T-cell (primary cell): ENCODE measurements at regions not wholly inside any gene's neighbourhood (a gene's known extent, or its start where the extent isn't known, plus 50 kb on each side); places are given as distances from the start of the nearest gene placed in this dataset.

Source experiments
- ATAC-seq, 4 experiments: fragments of 200-7000 bp in 3 of 4; fragments of 150-1000 bp in 1 of 4; cut with Tn5 transposase; replicated peaks in 1 of 4; 1 replicate in 3 of 4; 2 replicates in 1 of 4; pipeline ENCODE4 v1.10.0; 2021; ENCODE audit warnings: moderate library complexity in 3 of 4, mild to moderate bottlenecking in 2 of 4, moderate number of reproducible peaks in 1 of 4
- CTCF ChIA-PET, 2 donors: fragments of 300-600 bp; sonication (Branson Sonifier 250); formaldehyde crosslinking; loops; one replicate each; lab custom pipeline; 2022; ENCODE audit warnings: antibody characterized with exemption in 2 of 2; lab: Charles Lee
- POLR2A ChIA-PET, 2 donors: fragments of 300-600 bp; sonication (Branson Sonifier 250); formaldehyde crosslinking; loops; one replicate each; lab custom pipeline; 2022; ENCODE audit warnings: antibody characterized with exemption in 2 of 2; lab: Charles Lee
- DNase-seq, 35 experiments: peaks; one replicate each; pipeline versions ENCODE4 v3.0.0 to v3.0.0-alpha.2; 2013 to 2023
- H3K27ac ChIP-seq: one replicate; pipeline ENCODE4 v1.5.1; 2013; ENCODE audit warnings: low read length
- H3K27me3 ChIP-seq, 2 experiments: replicated peaks in 1 of 2; 1 replicate in 1 of 2; 2 replicates in 1 of 2; pipeline versions ENCODE4 v1.6.1 to v1.7.0; 2013; ENCODE audit warnings: low read length in 1 of 2, mixed read lengths in 1 of 2; ENCODE audit not compliant: control insufficient read depth in 2 of 2, insufficient read depth in 2 of 2; ENCODE audit errors: extremely low read depth in 1 of 2
- H3K36me3 ChIP-seq, 2 donors: 1 replicate in 1 of 2; 2 replicates in 1 of 2; pipeline versions ENCODE4 v1.6.1 to v1.7.0; 2013; ENCODE audit warnings: low read length in 1 of 2; ENCODE audit not compliant: control insufficient read depth in 2 of 2, insufficient read depth in 1 of 2; ENCODE audit errors: extremely low read depth in 1 of 2
- H3K4me1 ChIP-seq, 2 experiments: 1 replicate in 1 of 2; 2 replicates in 1 of 2; pipeline versions ENCODE4 v1.6.1 to v1.7.0; 2013; ENCODE audit warnings: low read length in 2 of 2, mixed read lengths in 1 of 2; ENCODE audit not compliant: insufficient read depth in 2 of 2, control insufficient read depth in 1 of 2; ENCODE audit errors: extremely low read depth in 1 of 2
- H3K4me3 ChIP-seq, 2 donors: 1 replicate in 1 of 2; 2 replicates in 1 of 2; pipeline versions ENCODE4 v1.5.1 to v1.7.0; 2013; ENCODE audit warnings: mild to moderate bottlenecking in 2 of 2, low read length in 1 of 2, moderate library complexity in 1 of 2; ENCODE audit not compliant: control insufficient read depth in 1 of 2; ENCODE audit errors: extremely low read depth in 1 of 2
- H3K9me3 ChIP-seq: 2 replicates; pipeline ENCODE4 v1.7.0; 2013
- H3K27ac Mint-ChIP-seq, 2 donors: one replicate each; pipeline ENCODE4 v1.8.0; 2020 to 2021; ENCODE audit warnings: mild to moderate bottlenecking in 2 of 2, mixed read lengths in 2 of 2
- H3K27me3 Mint-ChIP-seq, 2 donors: one replicate each; pipeline ENCODE4 v1.8.0; 2021 to 2022; ENCODE audit warnings: mixed read lengths in 2 of 2
- H3K36me3 Mint-ChIP-seq: one replicate; pipeline ENCODE4 v1.8.0; 2021; ENCODE audit warnings: mixed read lengths
- H3K4me1 Mint-ChIP-seq, 3 donors: one replicate each; pipeline ENCODE4 v1.8.0; 2020 to 2022; ENCODE audit warnings: mixed read lengths in 3 of 3, mild to moderate bottlenecking in 1 of 3
- H3K4me3 Mint-ChIP-seq, 3 donors: one replicate each; pipeline ENCODE4 v1.8.0; 2020 to 2022; ENCODE audit warnings: mild to moderate bottlenecking in 3 of 3, mixed read lengths in 3 of 3, moderate library complexity in 3 of 3
- H3K9me3 Mint-ChIP-seq, 3 donors: one replicate each; pipeline ENCODE4 v1.8.0; 2020 to 2022; ENCODE audit warnings: mixed read lengths in 3 of 3
- WGBS: methylation state at CpG from one replicate; pipeline ENCODE4 v1.1.5; 2013; ENCODE audit warnings: missing lambda C conversion rate; ENCODE audit not compliant: insufficient coverage; 5-methylcytosine and 5-hydroxymethylcytosine counted together

DNA sequence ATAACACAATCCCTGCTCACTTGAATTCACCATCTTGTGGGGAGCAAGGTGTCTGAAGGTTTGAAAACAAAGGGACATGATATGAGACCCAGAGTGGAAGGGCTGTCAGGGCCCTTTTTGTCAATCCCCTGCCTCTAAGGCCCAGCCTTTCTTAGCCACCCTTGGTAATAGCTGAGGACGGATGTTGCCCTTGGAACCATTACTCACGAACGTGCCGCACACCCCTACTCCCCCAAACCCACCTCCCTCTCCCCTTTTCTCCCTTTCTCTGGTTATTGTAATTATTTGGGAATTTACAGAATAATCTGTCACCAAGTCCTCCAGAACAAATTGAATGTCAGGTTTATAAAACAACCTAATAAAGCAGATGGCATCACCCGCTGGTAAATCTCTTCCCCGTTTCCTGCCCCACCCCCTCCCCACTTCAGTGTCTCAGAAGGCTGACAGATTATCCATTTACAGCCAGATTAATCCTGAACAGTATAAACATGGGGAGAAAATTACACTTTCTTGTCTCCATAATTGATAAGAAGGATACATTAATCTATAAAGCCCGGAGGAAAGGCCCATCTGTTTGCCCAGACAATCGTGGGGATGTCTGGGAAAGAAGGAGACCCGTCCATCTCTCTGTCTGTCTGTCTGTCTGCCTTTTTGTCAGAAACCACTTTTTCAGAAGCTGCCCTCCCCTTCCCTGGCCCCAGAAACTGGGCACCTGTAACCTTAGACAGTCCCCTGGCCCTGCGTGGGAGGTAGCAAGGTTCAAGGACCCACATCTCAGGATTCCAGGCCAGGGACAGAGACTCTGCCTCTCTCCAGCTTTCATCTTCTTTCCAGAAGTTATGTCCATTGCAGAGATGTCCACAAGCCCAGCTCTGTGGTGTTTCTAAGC, 60.6 kb upstream of the CD34 start:
- DNase-seq, result no peak
- Mint-ChIP-seq H3K4me3 (no peak overlapping the region), H3K27ac (no peak overlapping the region), H3K9me3 (no peaks in the 10 kb centered on the region), H3K36me3 (no peaks in the 10 kb centered on the region), H3K4me1 (no peaks in the 10 kb centered on the region), H3K27me3 (peaks cover 12 to 27% of the 10 kb centered on the region in 2 donors)
- Histone ChIP-seq H3K9me3 (no peaks in the 10 kb centered on the region), H3K4me1 (no peaks in the 10 kb centered on the region), H3K4me3 (no peak overlapping the region), H3K27me3 (peaks cover 0 to 18% of the 10 kb centered on the region in 2 experiments), H3K27ac (no peak overlapping the region), H3K36me3 (no peaks in the 10 kb centered on the region)
- ChIA-PET CTCF (interaction anchor here in 1 of 2 donors (0.7 kb wide), 1 partner anchor 17 kb away, joined by 3 read pairs; no protein-coding TSS in a partner anchor), POLR2A (no interaction called here)
- ATAC-seq, result no peak
- no CpG with 5 or more reads among the region's 10 CpGs for WGBS

GRCh38 chr1:207970329-207971233, 59.7 kb upstream of the CD34 start:
- Histone ChIP-seq H3K4me3 (no peak overlapping the region), H3K9me3 (no peaks in the 10 kb centered on the region), H3K36me3 (no peaks in the 10 kb centered on the region), H3K27me3 (peaks cover 0 to 18% of the 10 kb centered on the region in 2 experiments), H3K4me1 (no peaks in the 10 kb centered on the region), H3K27ac (no peak overlapping the region)
- no peaks in the 10 kb centered on the region for H3K36me3 Mint-ChIP-seq
- WGBS, result 85% methylated on average over 6 of the region's 16 CpGs
- H3K4me3 Mint-ChIP-seq, result no peak overlapping the region
- no peak for DNase-seq
- no peak for ATAC-seq
- peaks cover 12 to 27% of the 10 kb centered on the region in 2 donors for H3K27me3 Mint-ChIP-seq
- H3K27ac Mint-ChIP-seq, result no peak overlapping the region
- H3K9me3 Mint-ChIP-seq, result no peaks in the 10 kb centered on the region
- H3K4me1 Mint-ChIP-seq, result no peaks in the 10 kb centered on the region
- POLR2A ChIA-PET, result no interaction called here
- CTCF ChIA-PET, result interaction anchor here in 1 of 2 donors (2.5 kb wide), 1 partner anchor 86 kb away, joined by 6 read pairs; no protein-coding TSS in a partner anchor

- WGBS, result no CpG with 5 or more reads among the region's 2 CpGs
- H3K27ac Mint-ChIP-seq, result no peak overlapping the region
- Histone ChIP-seq H3K4me1 (no peaks in the 10 kb centered on the region), H3K27me3 (peaks cover 0 to 20% of the 10 kb centered on the region in 2 experiments), H3K4me3 (no peak overlapping the region), H3K9me3 (no peaks in the 10 kb centered on the region), H3K27ac (no peak overlapping the region), H3K36me3 (no peaks in the 10 kb centered on the region)
- peaks cover 18 to 24% of the 10 kb centered on the region in 2 donors for H3K27me3 Mint-ChIP-seq
- H3K36me3 Mint-ChIP-seq, result no peaks in the 10 kb centered on the region
- no peaks in the 10 kb centered on the region for H3K4me1 Mint-ChIP-seq
- H3K9me3 Mint-ChIP-seq, result no peaks in the 10 kb centered on the region
- no peak for DNase-seq
- no peak overlapping the region for H3K4me3 Mint-ChIP-seq
- POLR2A ChIA-PET, result interaction anchor here in 1 of 2 donors (0.7 kb wide), 1 partner anchor 100 kb away, joined by 3 read pairs; no protein-coding TSS in a partner anchor
- CTCF ChIA-PET, result interaction anchor here (0.5 to 2.5 kb wide), 6 partner anchors 73 to 173 kb away, joined by 3 to 7 read pairs (median 4); no protein-coding TSS in a partner anchor
- no peak for ATAC-seq
These were observed 58.6 kb upstream of the CD34 start for GRCh38 chr1:207969528-207969927.

DNA sequence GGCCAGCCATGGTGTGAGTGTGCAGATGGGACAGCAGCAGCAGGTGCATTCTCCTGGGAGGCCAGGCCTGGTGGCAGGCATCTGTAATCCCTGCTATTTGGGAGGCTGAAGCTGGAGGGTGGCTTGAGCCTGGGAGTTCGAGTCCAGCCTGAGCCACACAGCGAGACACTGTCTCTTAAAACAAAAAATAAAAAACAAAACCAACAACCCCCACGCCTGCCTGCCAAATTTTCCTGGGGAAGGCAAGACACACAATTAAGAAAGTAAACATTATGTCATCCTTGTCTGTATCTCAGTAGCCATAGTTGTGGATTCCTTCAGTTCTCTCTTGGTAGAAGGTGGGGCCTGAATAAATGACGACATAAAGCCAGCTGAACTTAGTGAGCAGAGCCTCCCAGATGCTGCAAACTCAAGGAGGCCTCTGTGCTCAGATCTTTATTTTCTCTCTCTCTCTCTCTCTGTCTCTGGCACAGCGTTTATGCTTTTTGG, 57.6 kb upstream of the CD34 start:
- ChIA-PET CTCF (interaction anchor here (0.7 to 2.5 kb wide), 5 partner anchors 72 to 171 kb away, joined by 3 to 6 read pairs (median 3); no protein-coding TSS in a partner anchor), POLR2A (interaction anchor here in 1 of 2 donors (0.7 kb wide), 1 partner anchor 282 kb away, joined by 3 read pairs; no protein-coding TSS in a partner anchor)
- no peaks in the 10 kb centered on the region for H3K36me3 Mint-ChIP-seq

GRCh38 chr1:207967703-207968102, 56.8 kb upstream of the CD34 start:
- H3K27me3 Mint-ChIP-seq, result peaks cover 13 to 16% of the 10 kb centered on the region in 2 donors
- DNase-seq (no peak), ATAC-seq (no peak)
- WGBS, result 73% methylated on average over 2 of the region's 2 CpGs
- POLR2A ChIA-PET, result no interaction called here
- no peaks in the 10 kb centered on the region for H3K36me3 Mint-ChIP-seq
- H3K27me3 ChIP-seq, result peaks cover 0 to 21% of the 10 kb centered on the region in 2 experiments
- H3K4me1 Mint-ChIP-seq, result peaks cover 6 to 8% (median 6%) of the 10 kb centered on the region in 3 donors
- no peak overlapping the region for H3K27ac ChIP-seq
- H3K9me3 Mint-ChIP-seq, result no peaks in the 10 kb centered on the region
- H3K36me3 ChIP-seq, result no peaks in the 10 kb centered on the region
- no peak overlapping the region for H3K4me3 ChIP-seq
- H3K27ac Mint-ChIP-seq, result no peak overlapping the region
- H3K9me3 ChIP-seq, result no peaks in the 10 kb centered on the region
- H3K4me3 Mint-ChIP-seq, result no peak overlapping the region
- H3K4me1 ChIP-seq, result peaks cover 0 to 13% of the 10 kb centered on the region in 2 experiments
- CTCF ChIA-PET, result no interaction called here

More for the DNA sequence above, 57.6 kb upstream of the CD34 start:
- H3K9me3 Mint-ChIP-seq, result no peaks in the 10 kb centered on the region
- peaks cover 0 to 6% of the 10 kb centered on the region in 2 experiments for H3K4me1 ChIP-seq
- 100% methylated on average over 1 of the region's 5 CpGs for WGBS
- peaks cover 0 to 3% (median 0%) of the 10 kb centered on the region in 3 donors for H3K4me1 Mint-ChIP-seq
- DNase-seq, result no peak
- no peaks in the 10 kb centered on the region for H3K36me3 ChIP-seq
- H3K27ac ChIP-seq, result no peak overlapping the region
- peaks cover 18 to 23% of the 10 kb centered on the region in 2 donors for H3K27me3 Mint-ChIP-seq
- H3K27ac Mint-ChIP-seq, result no peak overlapping the region
- no peak overlapping the region for H3K4me3 Mint-ChIP-seq
- ATAC-seq, result no peak
- no peak overlapping the region for H3K4me3 ChIP-seq
- H3K9me3 ChIP-seq, result no peaks in the 10 kb centered on the region
- peaks cover 0 to 25% of the 10 kb centered on the region in 2 experiments for H3K27me3 ChIP-seq

DNA sequence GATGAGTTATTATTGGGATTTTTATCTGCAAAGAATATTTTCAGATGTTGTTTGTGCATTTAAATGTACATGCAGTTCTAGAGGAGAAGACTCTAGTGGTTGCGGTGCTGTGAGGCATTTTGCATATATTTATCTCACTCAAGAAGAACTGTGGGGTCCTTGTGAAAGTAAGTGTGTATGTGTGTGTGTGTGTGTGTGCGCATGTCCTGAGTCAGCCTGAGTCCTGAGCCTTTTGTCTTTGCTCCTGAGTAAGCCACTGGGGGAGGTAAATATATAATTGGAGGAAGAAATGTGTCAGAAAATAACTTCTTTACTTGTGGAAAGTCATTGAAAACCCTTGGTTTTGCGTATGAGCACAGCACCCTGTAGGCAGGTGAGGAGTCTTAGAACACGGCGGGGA, 55.6 kb upstream of the CD34 start:
- Mint-ChIP-seq H3K4me1 (peaks cover 10 to 12% (median 12%) of the 10 kb centered on the region in 3 donors), H3K27ac (no peak overlapping the region), H3K4me3 (no peak overlapping the region), H3K36me3 (no peaks in the 10 kb centered on the region), H3K9me3 (no peaks in the 10 kb centered on the region), H3K27me3 (peaks cover 9% of the 10 kb centered on the region in 2 donors)
- H3K4me1 ChIP-seq, result peaks cover 0 to 15% of the 10 kb centered on the region in 2 experiments
- ChIA-PET POLR2A (no interaction called here), CTCF (no interaction called here)
- 83% methylated on average over 2 of the region's 5 CpGs for WGBS
- H3K9me3 ChIP-seq, result no peaks in the 10 kb centered on the region
- peaks cover 0 to 14% of the 10 kb centered on the region in 2 experiments for H3K27me3 ChIP-seq
- no peak overlapping the region for H3K4me3 ChIP-seq
- no peaks in the 10 kb centered on the region for H3K36me3 ChIP-seq
- ATAC-seq (no peak), DNase-seq (no peak)
- H3K27ac ChIP-seq, result no peak overlapping the region
